GM12873 (cell line): ENCODE measurements at regions not wholly inside any gene's neighbourhood (a gene's known extent, or its start where the extent isn't known, plus 50 kb on each side); places are given as distances from the start of the nearest gene placed in this dataset.

ENCODE experiments used
- TF ChIP-seq, protein P1 (sequence below): IDR thresholded peaks from 2 replicates; pipeline ENCODE4 v1.5.1; 2012; ENCODE audit warnings: low read depth, mild to moderate bottlenecking, moderate library complexity, low read length, control low read depth; ENCODE audit not compliant: insufficient read depth; ENCODE audit errors: missing control alignments

DNA sequence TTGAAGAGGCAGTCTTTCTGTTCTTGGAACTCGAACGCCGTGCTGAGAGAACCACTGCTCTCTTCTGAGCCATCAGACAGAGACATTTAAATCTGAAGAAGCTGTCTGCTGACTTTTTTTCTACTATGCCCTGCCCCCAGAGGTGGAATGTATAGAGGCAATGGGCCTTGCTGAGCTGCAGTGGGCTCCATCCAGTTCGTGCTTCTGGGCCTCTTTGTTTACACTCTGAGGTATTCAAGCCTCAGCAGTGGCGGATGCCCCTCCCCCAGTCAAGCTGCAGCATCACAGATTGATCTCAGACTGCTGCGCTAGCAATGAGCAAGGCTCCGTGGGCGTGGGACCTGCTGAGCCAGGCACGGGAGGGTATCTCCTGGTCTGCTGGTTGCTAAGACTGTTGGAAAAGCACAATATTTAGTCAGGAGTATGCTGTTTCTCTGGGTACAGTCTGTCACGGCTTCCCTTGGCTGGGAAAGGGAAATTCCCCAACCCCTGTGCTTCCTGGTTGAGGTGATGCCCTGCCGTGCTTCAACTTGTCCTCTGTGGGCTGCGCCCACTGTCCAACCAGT is 526.8 kb downstream of the CD109 start:
- TF ChIP-seq, protein P1, sequence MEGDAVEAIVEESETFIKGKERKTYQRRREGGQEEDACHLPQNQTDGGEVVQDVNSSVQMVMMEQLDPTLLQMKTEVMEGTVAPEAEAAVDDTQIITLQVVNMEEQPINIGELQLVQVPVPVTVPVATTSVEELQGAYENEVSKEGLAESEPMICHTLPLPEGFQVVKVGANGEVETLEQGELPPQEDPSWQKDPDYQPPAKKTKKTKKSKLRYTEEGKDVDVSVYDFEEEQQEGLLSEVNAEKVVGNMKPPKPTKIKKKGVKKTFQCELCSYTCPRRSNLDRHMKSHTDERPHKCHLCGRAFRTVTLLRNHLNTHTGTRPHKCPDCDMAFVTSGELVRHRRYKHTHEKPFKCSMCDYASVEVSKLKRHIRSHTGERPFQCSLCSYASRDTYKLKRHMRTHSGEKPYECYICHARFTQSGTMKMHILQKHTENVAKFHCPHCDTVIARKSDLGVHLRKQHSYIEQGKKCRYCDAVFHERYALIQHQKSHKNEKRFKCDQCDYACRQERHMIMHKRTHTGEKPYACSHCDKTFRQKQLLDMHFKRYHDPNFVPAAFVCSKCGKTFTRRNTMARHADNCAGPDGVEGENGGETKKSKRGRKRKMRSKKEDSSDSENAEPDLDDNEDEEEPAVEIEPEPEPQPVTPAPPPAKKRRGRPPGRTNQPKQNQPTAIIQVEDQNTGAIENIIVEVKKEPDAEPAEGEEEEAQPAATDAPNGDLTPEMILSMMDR: no peak

DNA sequence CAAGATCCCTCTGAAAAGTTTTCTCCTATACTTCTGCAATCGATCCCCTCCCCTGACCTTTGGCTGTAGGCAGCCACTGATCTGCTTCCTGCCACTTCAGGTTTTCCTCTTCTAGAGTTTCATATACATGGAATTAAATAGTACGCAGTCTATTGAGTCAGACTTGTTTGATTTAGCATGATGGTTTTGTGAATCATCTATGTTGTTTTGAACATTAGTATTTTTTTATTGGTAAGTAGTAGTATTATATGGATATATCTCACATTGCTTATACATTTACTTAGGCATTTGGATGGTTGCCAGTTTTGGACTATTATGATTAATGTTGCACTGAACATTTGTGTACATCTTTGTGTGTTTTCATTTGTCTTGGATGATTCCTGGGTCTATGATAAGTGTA is 518.0 kb downstream of the CD109 start:
- TF ChIP-seq, protein P1: no peak

DNA sequence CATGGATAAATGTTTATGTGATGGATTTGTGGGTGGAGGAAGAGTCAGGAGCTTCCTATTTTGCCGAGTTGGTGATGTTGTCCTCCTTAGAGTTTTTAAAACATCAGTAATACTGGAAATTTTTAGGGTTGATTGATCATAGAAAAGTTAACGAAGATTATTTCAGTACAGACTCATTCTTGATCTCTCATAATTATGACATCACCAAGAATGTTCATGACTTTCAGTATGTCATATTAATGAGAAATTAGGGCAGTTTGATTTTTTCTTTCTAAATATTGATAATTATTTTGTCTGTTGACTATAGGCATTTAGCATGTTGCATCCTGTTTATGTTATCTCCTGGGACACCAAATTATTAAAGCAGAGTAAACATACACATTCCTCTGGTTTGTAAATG is 512.2 kb downstream of the CD109 start:
- TF ChIP-seq, protein P1: no peak

DNA sequence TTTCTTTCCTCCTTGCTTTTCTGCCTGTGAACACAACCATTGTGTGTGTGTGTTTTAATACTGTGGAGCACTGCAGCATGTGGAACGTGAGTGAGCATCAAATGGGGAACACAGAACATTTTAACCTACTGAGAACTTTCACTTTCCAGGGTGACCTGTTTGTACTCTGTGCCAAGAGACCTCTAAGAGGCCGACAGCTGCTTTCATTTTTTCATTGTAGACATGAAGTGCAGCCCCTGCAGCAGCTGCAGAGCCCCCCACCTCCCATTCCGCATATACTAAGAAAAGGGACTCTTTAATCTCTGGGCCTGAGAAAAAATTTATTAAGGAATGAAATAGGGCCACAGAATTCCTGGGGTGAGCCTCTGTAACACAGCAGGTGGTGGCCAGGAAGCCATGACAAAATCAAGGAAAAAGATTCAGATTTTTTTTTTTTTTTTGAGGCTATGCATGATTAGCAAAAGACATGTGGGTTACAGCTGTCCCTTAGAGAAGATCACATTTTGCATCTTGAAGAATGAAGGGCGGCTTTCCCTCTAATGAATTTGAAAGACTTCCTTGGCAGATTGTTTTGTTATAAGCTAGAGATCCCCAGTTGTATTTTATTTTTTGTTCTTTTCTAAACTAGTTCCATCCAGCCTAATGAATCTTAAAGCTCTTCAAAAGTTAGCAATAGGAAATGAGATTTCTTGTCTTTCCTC is 503.4 kb downstream of the CD109 start:
- TF ChIP-seq, protein P1: no peak

DNA sequence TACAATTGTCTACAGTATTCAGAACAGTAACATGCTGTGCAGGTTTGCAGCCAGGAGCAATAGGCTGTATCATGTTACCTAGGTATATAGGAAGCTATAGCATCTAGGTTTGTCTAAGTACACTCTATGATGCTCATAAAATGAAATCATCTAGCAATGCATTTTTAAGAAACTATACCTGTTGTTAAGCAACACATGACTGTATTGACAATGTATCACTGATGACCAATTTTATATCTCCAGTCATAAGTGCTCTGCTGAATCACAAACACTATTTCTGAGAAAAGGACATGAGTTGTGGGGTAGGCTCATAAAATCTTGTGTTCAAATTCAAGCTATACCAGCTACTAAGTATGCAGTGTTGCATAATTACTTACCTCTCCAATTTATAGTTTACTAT is 501.3 kb downstream of the CD109 start:
- TF ChIP-seq, protein P1: no peak

DNA sequence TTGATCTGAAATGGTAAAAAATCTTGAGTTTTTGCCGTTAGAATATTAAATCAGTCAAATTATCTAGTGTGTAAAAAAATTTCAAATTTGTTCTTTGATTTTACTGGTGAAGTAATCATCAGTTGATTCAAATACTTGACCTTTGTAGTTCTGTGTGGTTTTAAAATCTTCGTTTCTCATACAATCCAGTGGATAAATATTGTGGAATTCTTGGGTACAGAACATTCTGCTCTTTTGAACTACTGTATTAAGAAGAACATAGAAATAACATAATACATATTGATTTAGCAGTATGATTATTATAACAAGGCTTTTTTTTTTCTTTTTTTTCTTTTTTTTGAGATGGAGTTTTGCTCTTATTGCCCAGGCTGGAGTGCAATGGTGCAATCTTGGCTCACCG is 491.8 kb downstream of the CD109 start:
- TF ChIP-seq, protein P1: no peak

DNA sequence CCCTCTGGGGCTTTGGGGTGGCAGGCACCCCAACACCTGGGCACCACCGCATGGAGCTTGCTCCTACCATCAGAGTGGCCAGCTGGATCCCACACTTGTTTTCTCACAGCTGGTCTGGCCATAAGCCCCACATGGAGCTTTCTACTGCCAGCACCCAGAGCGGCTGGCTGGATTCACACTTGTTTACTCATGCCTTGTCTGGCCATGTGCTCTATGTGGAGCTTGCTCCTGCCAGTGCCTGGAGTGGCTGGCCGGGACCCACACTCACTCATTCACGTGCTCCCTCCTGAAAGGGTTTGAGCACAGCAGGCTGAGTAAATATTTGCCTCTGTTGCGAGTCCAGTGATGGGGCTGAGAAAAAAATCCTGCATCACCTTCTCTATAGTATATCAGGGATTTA is 487.0 kb downstream of the CD109 start:
- TF ChIP-seq, protein P1: no peak
